Dermis microvascular lymphatic vessel endothelial cell (primary cell): ENCODE measurements at regions not wholly inside any gene's neighbourhood (a gene's known extent, or its start where the extent isn't known, plus 50 kb on each side); places are given as distances from the start of the nearest gene placed in this dataset.
"Not testable (repeated sequence)": the region's sequence is repeated elsewhere in the genome, so short reads cannot be mapped to it uniquely, and the experiment has no call there.

Experiments used
- DNase-seq, 2 donors: peaks; one replicate each; pipeline versions ENCODE4 v3.0.0 to v3.0.0-alpha.2; 2010; ENCODE audit warnings: low read depth in 2 of 2

DNA sequence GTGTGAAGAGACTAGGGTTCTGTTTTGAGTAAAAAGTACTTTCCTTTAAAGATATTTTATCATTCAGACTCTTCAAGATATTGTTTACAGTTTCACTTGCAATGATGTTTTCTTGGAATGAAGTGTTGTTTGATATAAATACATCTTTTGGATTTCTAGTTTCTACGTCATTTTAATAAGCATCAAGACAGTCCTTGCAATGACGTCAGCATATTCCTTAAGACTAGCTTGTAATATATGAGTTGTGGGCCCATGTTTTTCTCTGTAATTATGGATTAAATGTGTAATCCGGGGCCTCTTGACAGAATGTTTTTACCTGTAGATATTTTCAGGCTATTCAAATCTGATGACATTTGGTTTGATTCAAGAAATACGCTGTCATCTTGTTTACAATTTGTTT, 66.1 kb downstream of the RBMX2 start:
- DNase-seq: no peak

GRCh38 chrX:130468395-130468923, 66.7 kb downstream of the RBMX2 start:
- DNase-seq: no peak

GRCh38 chrX:130482871-130483270, 81.1 kb downstream of the RBMX2 start:
- no peak for DNase-seq

GRCh38 chrX:130485870-130486269, 84.1 kb downstream of the RBMX2 start:
- no peak for DNase-seq

DNA sequence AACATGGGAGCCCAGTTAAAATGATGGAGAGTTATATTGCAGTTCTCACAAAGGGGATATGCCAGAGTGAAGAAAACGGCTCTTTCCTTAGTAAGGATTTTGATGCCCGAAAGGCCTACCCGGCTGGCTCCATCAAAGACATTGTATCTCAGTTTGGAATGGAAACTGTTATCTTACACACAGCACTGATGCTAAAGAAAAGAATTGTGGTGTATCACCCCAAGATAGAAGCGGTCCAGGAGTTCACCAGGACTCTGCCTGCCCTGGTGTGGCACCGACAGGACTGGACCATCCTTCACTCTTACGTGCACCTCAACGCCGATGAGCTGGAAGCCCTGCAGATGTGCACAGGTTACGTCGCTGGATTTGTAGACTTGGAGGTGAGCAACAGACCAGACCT, 93.7 kb downstream of the RBMX2 start:
- not testable (repeated sequence) for DNase-seq

DNA sequence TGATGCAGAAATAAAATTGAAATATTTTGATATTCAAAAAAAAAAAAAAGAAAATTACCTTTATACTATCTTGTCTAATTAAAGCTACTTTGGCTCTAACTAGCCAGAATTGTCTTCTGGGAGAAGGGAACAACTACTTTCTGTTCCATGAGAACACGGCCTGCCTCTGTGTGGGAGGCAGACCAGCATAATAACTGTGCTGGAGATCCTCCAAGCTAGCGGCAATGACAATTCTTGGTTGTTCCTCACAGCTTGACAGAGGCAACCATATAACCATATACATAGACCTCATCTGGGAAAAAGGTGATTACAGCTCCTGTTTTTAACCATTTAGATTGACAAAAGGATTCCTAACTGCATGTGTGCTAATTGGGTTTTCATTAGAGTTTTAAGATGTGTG, 95.7 kb downstream of the RBMX2 start:
- DNase-seq: no peak

- DNase-seq: no peak
Measured at GRCh38 chrX:130498653-130499274, 97.0 kb downstream of the RBMX2 start.

GRCh38 chrX:130502016-130502570, 100.3 kb downstream of the RBMX2 start:
- no peak for DNase-seq

GRCh38 chrX:130504019-130504418, 102.2 kb downstream of the RBMX2 start:
- no peak for DNase-seq

DNA sequence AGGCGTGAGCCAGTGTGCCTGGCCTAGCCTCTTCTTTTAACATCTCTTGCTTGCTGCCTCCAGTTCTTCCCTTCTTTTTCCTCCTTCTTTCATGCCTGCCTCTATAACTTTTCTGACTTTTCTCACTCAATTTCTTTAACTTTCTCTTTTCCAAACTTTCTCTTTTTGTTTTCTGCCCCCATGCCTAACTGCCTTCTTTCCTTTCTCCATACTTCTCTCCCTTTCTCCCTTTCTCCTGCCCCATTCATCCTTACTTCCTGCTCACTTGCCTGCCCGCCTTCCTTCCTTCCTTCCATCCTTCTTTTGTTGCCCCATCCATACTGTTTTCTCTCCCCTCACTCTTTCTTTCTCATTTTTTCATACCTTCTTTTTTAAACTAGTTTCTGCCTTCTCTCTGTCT, 105.2 kb downstream of the RBMX2 start:
- no peak for DNase-seq

GRCh38 chrX:130512534-130512933, 110.7 kb downstream of the RBMX2 start:
- not testable (repeated sequence) for DNase-seq

DNA sequence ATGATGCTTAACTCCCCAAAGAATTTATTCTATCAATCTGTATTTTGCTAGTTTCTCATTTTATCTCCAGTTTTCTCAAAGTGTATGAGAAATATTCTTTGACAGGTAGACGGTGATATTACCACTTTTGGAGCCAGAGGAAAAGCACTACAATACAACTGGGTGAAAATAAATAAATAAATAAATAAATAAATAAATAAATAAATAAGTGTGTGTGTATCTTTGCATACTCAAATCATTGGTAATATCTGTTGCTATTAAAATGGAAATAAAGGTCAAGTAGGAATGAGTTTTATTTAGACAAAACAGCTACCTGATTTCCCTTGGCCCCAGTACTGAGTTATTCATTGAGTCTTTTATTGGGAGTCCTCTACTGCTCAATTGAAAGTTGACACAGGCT, 114.3 kb downstream of the RBMX2 start:
- no peak for DNase-seq

GRCh38 chrX:130523460-130524394, 121.9 kb downstream of the RBMX2 start:
- peak in 1 of 2 donors; percentile 17 for DNase-seq

DNA sequence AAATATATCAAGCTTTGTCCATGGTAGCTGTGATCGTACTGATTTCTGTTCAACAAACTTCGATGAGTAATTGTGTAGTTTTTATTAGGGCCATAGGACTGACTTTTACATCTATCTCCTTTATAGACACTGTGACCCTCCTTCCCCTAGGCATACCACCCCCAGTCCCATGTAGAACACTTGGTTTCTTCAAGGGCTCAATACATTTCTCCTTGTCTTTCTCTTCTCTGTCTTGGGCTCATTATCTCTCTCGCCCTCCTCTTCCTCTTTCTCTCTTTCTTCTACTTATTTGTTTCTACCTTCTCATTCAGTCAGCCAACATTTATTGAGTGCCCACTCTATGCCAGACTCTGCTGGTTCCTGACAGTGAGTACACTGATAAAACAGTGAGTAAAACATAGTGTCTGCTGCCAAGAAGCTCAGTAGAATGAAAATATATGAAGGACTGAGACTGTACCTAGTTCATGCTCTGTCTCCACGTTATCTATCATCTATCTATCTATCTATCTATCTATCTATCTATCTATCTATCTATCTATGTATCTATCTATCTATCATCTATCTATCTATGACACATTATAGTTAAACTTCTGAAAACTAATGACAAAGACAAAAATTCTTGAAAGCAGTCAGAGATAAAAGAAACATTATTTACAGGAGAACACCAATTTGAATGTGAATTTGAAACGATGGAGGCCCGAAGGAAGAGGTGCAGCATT, 122.8 kb downstream of the RBMX2 start:
- no peak for DNase-seq

- DNase-seq: no peak
Measured at GRCh38 chrX:130529531-130529930, 127.7 kb downstream of the RBMX2 start.

DNA sequence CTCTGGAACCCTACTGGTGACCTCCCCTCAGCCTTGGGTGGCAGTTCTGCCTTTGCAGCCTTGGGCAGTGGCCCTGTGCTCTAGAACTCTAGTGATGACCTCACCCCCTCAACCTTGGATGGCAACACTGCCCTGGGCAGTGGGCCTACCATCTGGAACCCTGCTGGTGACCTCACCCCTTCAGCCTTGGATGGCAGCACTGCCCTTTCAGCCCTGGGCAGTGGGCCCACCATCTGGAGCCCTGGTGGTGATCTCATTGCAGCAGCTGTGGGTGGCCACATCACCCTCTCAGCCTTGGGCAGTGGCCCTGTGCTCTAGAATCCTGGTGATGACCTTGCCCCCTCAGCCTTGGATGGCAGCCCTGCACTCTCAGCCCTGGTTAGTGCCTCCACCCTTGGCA, 129.3 kb downstream of the RBMX2 start:
- DNase-seq: no peak

DNA sequence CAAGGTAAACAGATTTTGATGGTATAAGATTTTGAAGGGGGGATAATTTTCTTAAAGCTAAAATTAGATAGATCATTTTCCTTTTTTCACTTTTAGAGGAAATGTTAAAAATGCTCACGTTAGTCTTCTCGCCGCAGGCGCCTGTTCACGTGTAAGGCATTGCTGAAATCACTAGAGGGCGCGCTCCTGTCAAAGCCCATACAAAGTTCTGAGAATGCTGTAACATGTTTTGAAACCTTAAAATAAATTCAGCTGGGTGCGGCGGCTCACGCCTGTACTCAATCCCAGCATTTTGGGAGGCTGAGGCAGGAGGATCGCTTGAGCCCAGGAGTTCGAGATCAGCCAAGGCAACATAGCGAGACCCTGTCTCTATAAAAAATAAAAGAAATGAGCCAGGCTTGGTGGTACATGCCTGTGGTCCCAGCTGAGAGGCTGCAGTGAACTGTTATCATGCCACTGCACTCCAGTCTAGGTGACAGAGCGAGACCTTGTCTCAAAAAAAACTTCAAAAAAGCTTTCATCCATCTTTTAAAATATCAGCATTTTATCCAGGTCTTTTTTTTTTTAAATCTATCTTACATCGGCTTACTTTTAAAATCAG, 138.0 kb downstream of the RBMX2 start:
- peak; percentile 23 to 38 for DNase-seq

DNA sequence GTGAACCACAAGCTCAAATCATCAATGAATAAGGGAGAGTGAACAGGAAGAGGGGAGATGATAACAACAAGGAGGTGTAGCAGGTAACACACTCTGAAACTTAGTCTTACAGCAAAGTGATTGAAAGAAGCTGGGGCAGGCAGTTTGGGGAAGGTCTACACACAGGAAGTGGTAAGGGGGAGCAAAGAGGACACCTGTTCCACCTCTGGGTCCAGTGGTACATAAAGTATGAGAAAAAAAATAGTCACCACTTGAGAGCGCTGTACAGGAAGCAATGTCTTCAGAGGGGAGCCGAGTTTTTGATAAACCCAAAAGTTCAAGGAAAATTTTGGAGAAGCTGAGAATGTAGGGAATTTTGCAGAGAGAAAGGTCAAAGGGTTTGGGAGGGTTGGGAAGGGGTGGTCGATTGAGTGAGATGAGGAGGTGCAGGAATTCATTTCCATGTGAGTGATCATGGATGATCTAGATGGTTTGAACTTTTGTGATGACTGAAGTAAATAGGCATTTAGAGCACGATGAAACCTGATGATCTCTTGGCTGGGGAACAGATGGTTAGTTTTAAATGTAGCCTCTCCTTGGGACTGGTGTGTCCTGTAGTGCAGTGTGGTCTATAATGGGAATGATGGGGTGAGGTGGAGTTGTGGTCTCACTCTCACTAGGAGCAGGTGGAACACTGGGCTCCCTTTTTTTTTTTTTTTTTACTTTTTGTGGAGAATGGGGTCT, 142.0 kb downstream of the RBMX2 start:
- DNase-seq: no peak

GRCh38 chrX:130545796-130546195, 144.0 kb downstream of the RBMX2 start:
- DNase-seq: no peak

- DNase-seq: not testable (repeated sequence)
Measured at GRCh38 chrX:130549382-130549781, 147.6 kb downstream of the RBMX2 start.

GRCh38 chrX:130550351-130550750, 148.6 kb downstream of the RBMX2 start:
- DNase-seq: no peak
